DND-41 (cell line): ENCODE measurements at regions not wholly inside any gene's neighbourhood (a gene's known extent, or its start where the extent isn't known, plus 50 kb on each side); places are given as distances from the start of the nearest gene placed in this dataset.
"Not testable (repeated sequence)": the region's sequence is repeated elsewhere in the genome, so short reads cannot be mapped to it uniquely, and the experiment has no call there.

ENCODE experiments used
- ATAC-seq: fragments of 200-7000 bp; cut with Tn5 transposase; 3 replicates; pipeline ENCODE4 v1.9.1; 2021; ENCODE audit warnings: low read depth; ENCODE audit not compliant: insufficient read depth
- DNase-seq: peaks from one replicate; pipeline ENCODE4 v3.0.0-alpha.2; 2020
- H2AFZ ChIP-seq: 2 replicates; pipeline ENCODE4 v1.6.0; 2012; ENCODE audit warnings: low read depth, low read length
- H3K27ac ChIP-seq: 2 replicates; pipeline ENCODE4 v1.5.1; 2012; ENCODE audit warnings: low read length, inconsistent platforms
- H3K27me3 ChIP-seq: fragments of 200-600 bp; sonication (generic); 2 replicates; pipeline ENCODE4 v1.6.0; 2012; ENCODE audit warnings: low read length, mild to moderate bottlenecking, inconsistent platforms; ENCODE audit not compliant: insufficient read depth, poor library complexity
- H3K36me3 ChIP-seq: 2 replicates; pipeline ENCODE4 v1.5.1; 2012; ENCODE audit warnings: low read length, inconsistent platforms; ENCODE audit not compliant: insufficient read depth
- H3K4me1 ChIP-seq: 2 replicates; pipeline ENCODE4 v1.5.1; 2012; ENCODE audit warnings: mild to moderate bottlenecking, low read length; ENCODE audit not compliant: insufficient read depth
- H3K4me2 ChIP-seq: 2 replicates; pipeline ENCODE4 v1.6.0; 2012; ENCODE audit warnings: mild to moderate bottlenecking, moderate library complexity, low read length, inconsistent platforms; ENCODE audit not compliant: insufficient read depth
- H3K4me3 ChIP-seq, 2 experiments: fragments of 200-600 bp in 1 of 2; shearing (Covaris generic) in 1 of 2; 2 replicates each; pipeline ENCODE4 v1.5.1; 2012 to 2016; ENCODE audit warnings: inconsistent platforms in 2 of 2, low read length in 2 of 2, mild to moderate bottlenecking in 2 of 2, low read depth in 1 of 2, moderate library complexity in 1 of 2
- H3K79me2 ChIP-seq: 2 replicates; pipeline ENCODE4 v1.6.0; 2012; ENCODE audit warnings: low read length, inconsistent platforms; ENCODE audit not compliant: insufficient read depth
- H3K9ac ChIP-seq: 2 replicates; pipeline ENCODE4 v1.6.0; 2012; ENCODE audit warnings: low read depth, mild to moderate bottlenecking, inconsistent platforms, low read length, moderate library complexity
- H3K9me3 ChIP-seq: 2 replicates; pipeline ENCODE4 v1.5.1; 2012; ENCODE audit warnings: low read length, moderate library complexity, mild to moderate bottlenecking, inconsistent platforms; ENCODE audit not compliant: insufficient read depth, severe bottlenecking
- H4K20me1 ChIP-seq: 2 replicates; pipeline ENCODE4 v1.6.0; 2012; ENCODE audit warnings: low read length; ENCODE audit not compliant: insufficient read depth
- EZH2 ChIP-seq: IDR thresholded peaks from 3 replicates; pipeline ENCODE4 v1.6.1; 2012; ENCODE audit warnings: borderline replicate concordance, low read depth, mild to moderate bottlenecking, moderate library complexity, low read length, inconsistent platforms; ENCODE audit not compliant: severe bottlenecking
- TF ChIP-seq, protein P1 (sequence below): IDR thresholded peaks from 2 replicates; pipeline ENCODE4 v1.5.1; 2012; ENCODE audit warnings: borderline replicate concordance, low read length, moderate library complexity, mild to moderate bottlenecking; ENCODE audit not compliant: poor library complexity, severe bottlenecking; ENCODE audit errors: extremely low read depth

DNA sequence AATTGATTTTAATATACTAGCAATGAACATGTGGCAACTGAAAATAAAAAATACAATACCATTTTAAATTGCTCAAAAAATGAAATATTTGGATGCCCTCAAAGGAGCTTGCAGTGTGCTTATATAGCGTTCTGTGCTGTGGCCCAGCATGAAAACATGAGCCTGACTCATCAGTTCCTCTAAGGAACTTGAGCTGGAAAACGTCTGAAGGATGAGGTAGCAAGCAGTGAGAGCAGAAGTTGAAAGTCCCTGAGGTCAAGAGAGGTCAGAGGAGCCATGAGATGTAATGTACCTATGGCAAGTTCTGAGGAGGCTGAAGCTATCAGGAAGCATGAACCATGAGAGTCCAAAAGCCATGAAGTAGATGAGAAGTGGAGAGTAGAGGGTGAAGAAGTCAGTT lies 59.7 kb downstream of the HMGB3 start:
- DNase-seq = no peak
- no peak for TF ChIP-seq EZH2
- TF ChIP-seq, protein P1, sequence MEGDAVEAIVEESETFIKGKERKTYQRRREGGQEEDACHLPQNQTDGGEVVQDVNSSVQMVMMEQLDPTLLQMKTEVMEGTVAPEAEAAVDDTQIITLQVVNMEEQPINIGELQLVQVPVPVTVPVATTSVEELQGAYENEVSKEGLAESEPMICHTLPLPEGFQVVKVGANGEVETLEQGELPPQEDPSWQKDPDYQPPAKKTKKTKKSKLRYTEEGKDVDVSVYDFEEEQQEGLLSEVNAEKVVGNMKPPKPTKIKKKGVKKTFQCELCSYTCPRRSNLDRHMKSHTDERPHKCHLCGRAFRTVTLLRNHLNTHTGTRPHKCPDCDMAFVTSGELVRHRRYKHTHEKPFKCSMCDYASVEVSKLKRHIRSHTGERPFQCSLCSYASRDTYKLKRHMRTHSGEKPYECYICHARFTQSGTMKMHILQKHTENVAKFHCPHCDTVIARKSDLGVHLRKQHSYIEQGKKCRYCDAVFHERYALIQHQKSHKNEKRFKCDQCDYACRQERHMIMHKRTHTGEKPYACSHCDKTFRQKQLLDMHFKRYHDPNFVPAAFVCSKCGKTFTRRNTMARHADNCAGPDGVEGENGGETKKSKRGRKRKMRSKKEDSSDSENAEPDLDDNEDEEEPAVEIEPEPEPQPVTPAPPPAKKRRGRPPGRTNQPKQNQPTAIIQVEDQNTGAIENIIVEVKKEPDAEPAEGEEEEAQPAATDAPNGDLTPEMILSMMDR = no peak

DNA sequence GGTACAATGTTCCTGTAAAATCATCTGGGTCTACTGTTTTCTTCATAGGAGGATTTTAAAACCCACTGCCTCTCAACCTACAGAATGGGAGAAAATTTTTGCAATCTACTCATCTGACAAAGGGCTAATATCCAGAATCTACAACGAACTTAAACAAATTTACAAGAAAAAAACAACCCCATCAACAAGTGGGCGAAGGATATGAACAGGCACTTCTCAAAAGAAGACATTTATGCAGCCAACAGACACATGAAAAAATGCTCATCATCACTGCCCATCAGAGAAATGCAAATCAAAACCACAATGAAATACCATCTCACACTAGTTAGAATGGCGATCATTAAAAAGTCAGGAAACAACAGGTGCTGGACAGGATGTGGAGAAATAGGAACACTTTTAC lies 83.2 kb downstream of the HMGB3 start:
- not testable (repeated sequence) for H3K9me3 ChIP-seq, H3K9ac ChIP-seq, H3K4me2 ChIP-seq, H4K20me1 ChIP-seq, H3K27me3 ChIP-seq, ATAC-seq, H3K4me3 ChIP-seq, H3K79me2 ChIP-seq, H3K27ac ChIP-seq, DNase-seq, H3K36me3 ChIP-seq, H3K4me1 ChIP-seq, H2AFZ ChIP-seq

More for the DNA sequence above, 59.7 kb downstream of the HMGB3 start:
- Histone ChIP-seq H3K4me3 (no peak overlapping the region), H3K79me2 (no peaks in the 10 kb centered on the region), H3K36me3 (no peaks in the 10 kb centered on the region), H3K27me3 (no peaks in the 10 kb centered on the region), H3K27ac (no peak overlapping the region), H3K4me2 (no peak overlapping the region), H3K4me1 (no peaks in the 10 kb centered on the region), H3K9me3 (no peaks in the 10 kb centered on the region), H2AFZ (no peak overlapping the region), H4K20me1 (no peaks in the 10 kb centered on the region), H3K9ac (no peak overlapping the region)
- ATAC-seq = no peak

DNA sequence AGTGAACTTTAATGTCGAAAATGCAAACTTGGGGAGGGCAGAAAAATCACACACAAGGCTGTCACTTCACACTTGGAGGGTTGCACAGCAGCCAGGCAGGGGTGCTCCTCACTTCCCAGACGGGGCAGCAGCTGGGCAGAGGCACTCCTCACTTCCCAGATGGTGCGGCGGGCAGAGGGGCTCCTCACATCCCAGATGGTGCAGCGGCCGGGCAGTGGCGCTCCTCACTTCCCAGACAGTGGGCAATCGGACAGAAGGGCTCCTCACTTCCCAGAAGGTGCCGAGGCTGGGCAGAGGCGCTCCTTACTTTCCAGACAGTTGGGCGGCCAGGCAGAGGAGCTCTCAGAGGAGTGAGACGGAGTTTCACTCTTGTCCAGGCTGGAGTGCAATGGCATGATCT lies 90.6 kb downstream of the HMGB3 start:
- H3K4me2 ChIP-seq = no peak overlapping the region
- no peak overlapping the region for H3K27ac ChIP-seq
- no peak for DNase-seq

GRCh38 chrX:151081016-151081415 lies 95.4 kb upstream of the GPR50 start:
- no peaks in the 10 kb centered on the region for H3K79me2 ChIP-seq
- no peak for TF ChIP-seq EZH2
- TF ChIP-seq, protein P1 = no peak
- no peak overlapping the region for H3K27ac ChIP-seq

More for the DNA sequence above, 90.6 kb downstream of the HMGB3 start:
- H3K9ac ChIP-seq = no peak overlapping the region
- ATAC-seq = no peak
- no peaks in the 10 kb centered on the region for H3K4me1 ChIP-seq
- H4K20me1 ChIP-seq = no peaks in the 10 kb centered on the region
- H3K79me2 ChIP-seq = no peaks in the 10 kb centered on the region
- no peak overlapping the region for H2AFZ ChIP-seq
- H3K9me3 ChIP-seq = no peaks in the 10 kb centered on the region
- H3K27me3 ChIP-seq = peaks cover 2% of the 10 kb centered on the region
- no peaks in the 10 kb centered on the region for H3K36me3 ChIP-seq
- no peak overlapping the region for H3K4me3 ChIP-seq
- no peak for TF ChIP-seq EZH2
- TF ChIP-seq, protein P1 = no peak

More at GRCh38 chrX:151081016-151081415, 95.4 kb upstream of the GPR50 start:
- Histone ChIP-seq H3K4me1 (peaks cover 6% of the 10 kb centered on the region), H3K4me2 (no peak overlapping the region), H3K4me3 (no peak overlapping the region), H4K20me1 (no peaks in the 10 kb centered on the region), H3K27me3 (peaks cover 12% of the 10 kb centered on the region), H3K9ac (no peak overlapping the region), H3K36me3 (no peaks in the 10 kb centered on the region), H3K9me3 (no peaks in the 10 kb centered on the region), H2AFZ (no peak overlapping the region)
- ATAC-seq (no peak), DNase-seq (no peak)
